ENCODE measurements at regions not wholly inside any gene's neighbourhood (a gene's known extent, or its start where the extent isn't known, plus 50 kb on each side); places are given as distances from the start of the nearest gene placed in this dataset.

DNA sequence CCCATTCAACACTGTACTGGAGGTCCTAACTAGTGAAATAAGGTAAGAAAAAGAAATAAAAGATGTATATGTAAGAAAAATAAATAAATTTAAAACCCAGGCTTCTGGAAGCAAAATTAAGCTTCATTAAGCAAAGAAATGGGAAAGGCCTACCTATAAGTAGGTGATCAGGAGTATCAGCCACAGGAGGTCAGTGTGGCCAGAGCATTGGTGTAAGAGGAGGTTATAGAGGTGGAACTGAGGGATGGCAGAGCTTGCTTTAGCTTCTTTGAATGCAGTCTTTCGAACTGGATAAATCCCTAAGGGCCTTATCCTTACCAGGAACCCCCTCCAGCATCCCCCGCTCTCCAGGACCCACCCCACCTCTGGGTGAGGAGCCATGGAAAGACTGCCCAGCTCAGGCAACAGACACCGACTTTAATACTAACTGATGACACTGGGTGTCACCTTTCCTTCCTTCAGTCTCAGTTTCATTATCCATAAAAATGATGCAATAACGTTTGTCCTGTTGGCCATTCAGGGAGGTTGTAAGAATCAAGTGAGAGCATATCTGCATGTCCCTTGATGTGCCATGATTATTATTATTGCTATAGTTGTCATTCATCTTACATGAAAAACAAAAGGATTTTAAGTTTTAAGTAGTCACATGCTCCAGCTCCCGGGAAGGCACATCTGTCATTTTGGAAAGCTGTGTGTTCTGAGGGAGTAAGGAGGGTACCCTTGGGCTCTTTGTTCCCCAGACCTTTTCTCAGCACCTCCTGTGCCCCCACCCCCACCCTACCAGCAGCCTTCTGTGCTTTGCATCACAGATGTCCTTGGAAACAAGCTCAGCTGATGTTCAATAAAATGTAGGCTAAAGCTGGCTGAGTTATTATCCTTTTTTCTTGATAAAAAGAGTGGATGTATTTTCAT, 50.8 kb upstream of the CTNNA1 start:
- Histone ChIP-seq H3K4me1 (peaks cover 11% of the 10 kb centered on the region), H3K36me3 (ENCODE audit: low read depth, missing control alignments) (no peaks in the 10 kb centered on the region), H3K9me3 (no peaks in the 10 kb centered on the region), H3K4me3 (no peak overlapping the region), H3K27ac (no peak overlapping the region), H3K27me3 (no peaks in the 10 kb centered on the region)
- TF ChIP-seq, protein P1, sequence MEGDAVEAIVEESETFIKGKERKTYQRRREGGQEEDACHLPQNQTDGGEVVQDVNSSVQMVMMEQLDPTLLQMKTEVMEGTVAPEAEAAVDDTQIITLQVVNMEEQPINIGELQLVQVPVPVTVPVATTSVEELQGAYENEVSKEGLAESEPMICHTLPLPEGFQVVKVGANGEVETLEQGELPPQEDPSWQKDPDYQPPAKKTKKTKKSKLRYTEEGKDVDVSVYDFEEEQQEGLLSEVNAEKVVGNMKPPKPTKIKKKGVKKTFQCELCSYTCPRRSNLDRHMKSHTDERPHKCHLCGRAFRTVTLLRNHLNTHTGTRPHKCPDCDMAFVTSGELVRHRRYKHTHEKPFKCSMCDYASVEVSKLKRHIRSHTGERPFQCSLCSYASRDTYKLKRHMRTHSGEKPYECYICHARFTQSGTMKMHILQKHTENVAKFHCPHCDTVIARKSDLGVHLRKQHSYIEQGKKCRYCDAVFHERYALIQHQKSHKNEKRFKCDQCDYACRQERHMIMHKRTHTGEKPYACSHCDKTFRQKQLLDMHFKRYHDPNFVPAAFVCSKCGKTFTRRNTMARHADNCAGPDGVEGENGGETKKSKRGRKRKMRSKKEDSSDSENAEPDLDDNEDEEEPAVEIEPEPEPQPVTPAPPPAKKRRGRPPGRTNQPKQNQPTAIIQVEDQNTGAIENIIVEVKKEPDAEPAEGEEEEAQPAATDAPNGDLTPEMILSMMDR (IDR thresholded peaks at IDR 0.05), result no peak
- TF ChIP-seq POLR2A (IDR thresholded peaks at IDR 0.05), result no peak
- DNase-seq, result no peak
- intact Hi-C loops (cut with DNase I; ENCODE audit: low total_unique reads), result no loop called here
- WGBS, 2 donors, result 77 to 80% methylated on average over 5 of the region's 5 CpGs

DNA sequence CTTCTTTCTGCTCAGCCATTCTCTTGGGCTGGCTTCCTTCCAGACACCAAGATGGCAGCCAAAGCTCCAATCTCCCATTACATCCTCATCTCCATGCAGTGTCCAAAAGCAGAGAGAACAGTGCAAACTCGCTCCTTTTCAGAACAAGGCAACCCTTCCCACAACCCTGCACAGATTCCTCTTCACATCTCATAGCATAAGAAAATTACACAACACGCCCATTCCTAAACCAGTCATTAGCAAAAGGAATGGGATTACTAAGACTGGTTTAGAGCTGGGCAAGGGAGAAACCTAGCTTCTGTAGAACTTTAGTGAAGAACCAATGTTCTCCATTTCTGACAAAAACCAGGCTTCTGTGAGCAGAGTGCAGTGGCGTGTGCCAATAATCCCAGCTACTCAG, 51.5 kb upstream of the CTNNA1 start:
- Histone ChIP-seq H3K9me3 (no peaks in the 10 kb centered on the region), H3K4me3 (no peak overlapping the region), H3K27ac (no peak overlapping the region), H3K27me3 (no peaks in the 10 kb centered on the region), H3K36me3 (ENCODE audit: low read depth, missing control alignments) (no peaks in the 10 kb centered on the region), H3K4me1 (peaks cover 8% of the 10 kb centered on the region)
- intact Hi-C loops (cut with DNase I; ENCODE audit: low total_unique reads), result no loop called here
- DNase-seq, result no peak
- WGBS, 2 donors, result 76 to 80% methylated on average over 3 of the region's 3 CpGs
- TF ChIP-seq, protein P1 (IDR thresholded peaks at IDR 0.05), result no peak
- no peak for TF ChIP-seq POLR2A (IDR thresholded peaks at IDR 0.05)

DNA sequence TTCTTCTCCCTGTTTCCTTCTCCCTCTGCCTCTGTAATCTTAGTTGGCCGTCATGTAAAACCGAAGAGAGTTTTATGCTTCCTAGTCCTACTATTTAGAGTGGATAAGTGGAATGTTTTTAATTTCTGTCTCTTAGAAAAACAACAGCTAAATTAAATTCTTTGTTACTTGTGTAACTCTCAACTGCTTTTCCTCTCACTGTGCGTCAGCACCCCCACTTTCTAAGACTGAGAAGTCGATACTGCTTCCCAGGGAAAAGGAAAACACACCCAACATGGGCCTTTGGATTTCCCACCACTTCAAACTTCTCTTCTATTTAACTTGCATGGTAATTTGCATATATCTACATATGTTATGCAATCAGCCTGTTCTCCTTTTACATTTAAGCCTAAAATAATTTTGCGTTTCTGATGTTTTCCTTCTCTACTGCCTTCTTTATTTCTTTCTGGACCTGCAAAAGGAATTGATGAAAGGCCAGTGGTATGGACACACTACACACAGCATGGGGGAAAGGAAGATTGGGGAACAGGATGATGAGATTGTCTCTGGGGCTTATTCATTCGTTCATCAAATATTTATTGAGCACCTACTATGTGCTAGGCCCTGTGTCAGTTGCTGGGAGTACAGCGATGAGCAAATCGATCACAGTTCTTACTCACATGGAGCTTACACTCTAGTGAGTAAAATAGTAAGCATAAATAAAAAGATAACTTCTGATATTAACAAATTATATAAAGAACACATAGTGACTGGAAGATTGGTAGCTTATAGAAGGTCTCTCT, 52.5 kb upstream of the CTNNA1 start:
- no peak overlapping the region for H3K4me3 ChIP-seq
- no peaks in the 10 kb centered on the region for H3K36me3 ChIP-seq (ENCODE audit: low read depth, missing control alignments)
- H3K27ac ChIP-seq, result no peak overlapping the region
- no peak for DNase-seq
- H3K9me3 ChIP-seq, result no peaks in the 10 kb centered on the region
- no peaks in the 10 kb centered on the region for H3K27me3 ChIP-seq
- 89 to 94% methylated on average over 8 of the region's 8 CpGs for WGBS, 2 donors
- H3K4me1 ChIP-seq, result peaks cover 8% of the 10 kb centered on the region
- TF ChIP-seq, protein P1 (IDR thresholded peaks at IDR 0.05), result no peak
- TF ChIP-seq POLR2A (IDR thresholded peaks at IDR 0.05), result no peak
- intact Hi-C loops (cut with DNase I; ENCODE audit: low total_unique reads), result no loop called here

DNA sequence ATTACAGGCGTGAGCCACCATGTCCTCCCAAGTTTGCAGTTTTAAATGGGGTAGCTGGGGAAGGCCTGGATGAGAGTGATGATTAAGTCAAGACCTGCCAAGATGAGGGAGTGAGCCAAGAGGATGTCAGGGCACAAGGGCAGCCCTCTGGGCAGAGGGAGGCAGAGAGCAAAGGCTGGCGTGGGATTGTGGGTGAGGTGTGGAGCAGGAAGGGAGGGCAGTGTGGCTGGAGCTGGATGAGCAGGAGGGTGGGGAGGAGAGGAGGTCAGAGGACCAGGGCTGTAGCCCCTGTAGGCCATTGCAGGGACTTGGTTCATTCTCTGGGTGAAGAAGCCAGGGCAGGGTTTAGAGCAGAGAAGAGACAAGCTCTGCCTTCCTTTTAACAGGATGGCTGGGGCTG, 53.7 kb upstream of the CTNNA1 start:
- TF ChIP-seq, protein P1 (IDR thresholded peaks at IDR 0.05), result no peak
- no peak for TF ChIP-seq POLR2A (IDR thresholded peaks at IDR 0.05)
- Histone ChIP-seq H3K4me1 (no peaks in the 10 kb centered on the region), H3K9me3 (no peaks in the 10 kb centered on the region), H3K4me3 (no peak overlapping the region), H3K27ac (no peak overlapping the region), H3K36me3 (ENCODE audit: low read depth, missing control alignments) (no peaks in the 10 kb centered on the region), H3K27me3 (no peaks in the 10 kb centered on the region)
- intact Hi-C loops (cut with DNase I; ENCODE audit: low total_unique reads), result no loop called here
- DNase-seq, result no peak
- WGBS, 2 donors, result 93 to 96% methylated on average over 2 of the region's 2 CpGs
